Neural cell (in vitro differentiated cells): ENCODE measurements at regions not wholly inside any gene's neighbourhood (a gene's known extent, or its start where the extent isn't known, plus 50 kb on each side); places are given as distances from the start of the nearest gene placed in this dataset.

Experiments
- H2AFZ ChIP-seq: fragments of 200-600, 300-800 bp; sonication (generic), shearing (Covaris generic); 2 replicates; pipeline ENCODE4 v1.6.0; 2014; ENCODE audit warnings: low read depth, mild to moderate bottlenecking, antibody characterized with exemption, low read length, moderate library complexity
- H3F3A ChIP-seq: fragments of 200-600 bp; shearing (Covaris generic); 2 replicates; pipeline ENCODE4 v1.6.1; 2016; ENCODE audit warnings: mild to moderate bottlenecking, moderate library complexity, mixed read lengths, antibody characterized with exemption, low read length; ENCODE audit not compliant: insufficient read depth, poor library complexity, severe bottlenecking
- H3K27ac ChIP-seq: fragments of 200-600, 300-800 bp; sonication (generic), shearing (Covaris generic); 2 replicates; pipeline ENCODE4 v1.5.1; 2014; ENCODE audit warnings: mild to moderate bottlenecking, low read length, moderate library complexity
- H3K27me3 ChIP-seq: fragments of 300-800, 200-600 bp; sonication (generic), shearing (Covaris generic); 2 replicates; pipeline ENCODE4 v1.6.0; 2014; ENCODE audit warnings: mild to moderate bottlenecking, low read depth, low read length, moderate library complexity; ENCODE audit not compliant: insufficient read depth
- H3K36me3 ChIP-seq: fragments of 300-800, 200-600 bp; sonication (generic), shearing (Covaris generic); 2 replicates; pipeline ENCODE4 v1.5.1; 2014; ENCODE audit warnings: mild to moderate bottlenecking, antibody characterized with exemption, low read length, moderate library complexity; ENCODE audit not compliant: insufficient read depth
- H3K4me2 ChIP-seq: fragments of 300-800, 200-600 bp; sonication (generic), shearing (Covaris generic); 2 replicates; pipeline ENCODE4 v1.6.0; 2014; ENCODE audit warnings: mild to moderate bottlenecking, low read length
- H3K4me3 ChIP-seq: fragments of 300-800, 200-600 bp; sonication (generic), shearing (Covaris generic); 2 replicates; pipeline ENCODE4 v1.5.1; 2014; ENCODE audit warnings: mild to moderate bottlenecking, low read length, moderate library complexity
- H3K79me2 ChIP-seq: fragments of 200-600 bp; shearing (Covaris generic); replicated peaks from 2 replicates; pipeline ENCODE4 v1.6.0; 2014; ENCODE audit warnings: mild to moderate bottlenecking, low read length, moderate library complexity; ENCODE audit not compliant: insufficient read depth
- H3K9ac ChIP-seq: fragments of 300-800, 200-600 bp; sonication (generic), shearing (Covaris generic); 2 replicates; pipeline ENCODE4 v1.6.1; 2016; ENCODE audit warnings: mild to moderate bottlenecking, low read length, mixed read lengths
- H3K9me2 ChIP-seq: fragments of 200-600 bp; shearing (Covaris generic); 2 replicates; pipeline ENCODE4 v1.6.1; 2016; ENCODE audit warnings: mild to moderate bottlenecking, low read length, mixed read lengths; ENCODE audit not compliant: insufficient read depth
- H3K9me3 ChIP-seq: fragments of 200-600, 300-800 bp; sonication (generic), shearing (Covaris generic); 2 replicates; pipeline ENCODE4 v1.6.1; 2016; ENCODE audit warnings: mild to moderate bottlenecking, mixed run types, low read length, moderate library complexity, mixed read lengths
- H4K20me1 ChIP-seq: fragments of 200-600 bp; shearing (Covaris generic); 2 replicates; pipeline ENCODE4 v1.6.1; 2016; ENCODE audit warnings: mild to moderate bottlenecking, mixed run types; ENCODE audit not compliant: insufficient read depth
- CTCF ChIP-seq: fragments of 450-650 bp; IDR thresholded peaks from 2 replicates; pipeline ENCODE4 v1.5.1; 2014; ENCODE audit warnings: antibody characterized with exemption, mild to moderate bottlenecking, moderate library complexity; ENCODE audit not compliant: poor library complexity, severe bottlenecking
- EP300 ChIP-seq: fragments of 450-650 bp; conservative IDR thresholded peaks from 2 replicates; pipeline ENCODE4 v1.6.1; 2014; ENCODE audit warnings: antibody characterized with exemption, mild to moderate bottlenecking, moderate library complexity; ENCODE audit not compliant: poor library complexity, severe bottlenecking
- EZH2 ChIP-seq: fragments of 200-600, 300-800 bp; shearing (Covaris generic), sonication (generic); IDR thresholded peaks from 2 replicates; pipeline ENCODE4 v1.6.1; 2014; ENCODE audit warnings: antibody characterized with exemption, low read length, borderline replicate concordance, mild to moderate bottlenecking; ENCODE audit not compliant: insufficient read depth, poor library complexity, severe bottlenecking
- MXI1 ChIP-seq: fragments of 450-650 bp; conservative IDR thresholded peaks from 2 replicates; pipeline ENCODE4 v1.6.1; 2014; ENCODE audit warnings: antibody characterized with exemption, mild to moderate bottlenecking; ENCODE audit not compliant: poor library complexity, severe bottlenecking
- POLR2AphosphoS5 ChIP-seq: IDR thresholded peaks from 2 replicates; pipeline ENCODE4 v1.6.1; 2012
- RAD21 ChIP-seq: fragments of 450-650 bp; conservative IDR thresholded peaks from 2 replicates; pipeline ENCODE4 v1.6.1; 2014; ENCODE audit warnings: antibody characterized with exemption, mild to moderate bottlenecking, moderate library complexity
- SMC3 ChIP-seq: fragments of 450-650 bp; conservative IDR thresholded peaks from 2 replicates; pipeline ENCODE4 v1.6.1; 2014; ENCODE audit warnings: antibody characterized with exemption, mild to moderate bottlenecking, moderate library complexity; ENCODE audit not compliant: poor library complexity
- TAF1 ChIP-seq: IDR thresholded peaks from 2 replicates; pipeline ENCODE4 v1.6.1; 2012; ENCODE audit warnings: low read depth
- TF ChIP-seq, protein P1 (sequence below): IDR thresholded peaks from 2 replicates; pipeline ENCODE4 v1.6.1; 2012; ENCODE audit warnings: borderline replicate concordance

DNA sequence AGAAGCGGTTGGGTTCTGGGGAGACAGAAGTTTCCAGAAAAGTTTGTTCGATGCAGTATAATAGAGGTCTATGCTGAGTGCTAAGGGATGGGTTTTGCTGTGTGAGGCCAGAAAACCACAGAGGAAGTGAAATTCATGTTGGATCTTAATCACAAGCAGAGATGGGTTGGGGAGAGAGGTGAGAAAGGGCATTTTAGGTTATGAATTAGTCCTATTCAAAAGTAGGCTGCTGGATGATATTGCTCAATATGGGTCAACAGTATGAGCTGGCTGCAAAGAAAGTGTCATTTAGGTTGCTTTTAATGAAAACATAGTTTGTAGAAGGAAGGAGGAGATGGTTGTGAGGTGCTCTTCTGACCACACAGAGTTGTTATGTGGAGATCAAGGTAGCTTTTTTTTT is 118.8 kb upstream of the LHCGR start:
- Histone ChIP-seq H2AFZ (no peak overlapping the region), H3K27ac (no peak overlapping the region), H3K9ac (no peak overlapping the region), H3K9me3 (no peaks in the 10 kb centered on the region), H4K20me1 (no peaks in the 10 kb centered on the region), H3K4me3 (no peak overlapping the region), H3K36me3 (no peaks in the 10 kb centered on the region), H3K27me3 (no peaks in the 10 kb centered on the region), H3K4me2 (no peak overlapping the region), H3K9me2 (no peaks in the 10 kb centered on the region), H3K79me2 (no peaks in the 10 kb centered on the region), H3F3A (no peaks in the 10 kb centered on the region)
- TF ChIP-seq POLR2AphosphoS5 = no peak
- no peak for TF ChIP-seq CTCF
- no peak for TF ChIP-seq RAD21
- no peak for TF ChIP-seq SMC3
- no peak for TF ChIP-seq MXI1
- no peak for TF ChIP-seq EP300
- TF ChIP-seq, protein P1, sequence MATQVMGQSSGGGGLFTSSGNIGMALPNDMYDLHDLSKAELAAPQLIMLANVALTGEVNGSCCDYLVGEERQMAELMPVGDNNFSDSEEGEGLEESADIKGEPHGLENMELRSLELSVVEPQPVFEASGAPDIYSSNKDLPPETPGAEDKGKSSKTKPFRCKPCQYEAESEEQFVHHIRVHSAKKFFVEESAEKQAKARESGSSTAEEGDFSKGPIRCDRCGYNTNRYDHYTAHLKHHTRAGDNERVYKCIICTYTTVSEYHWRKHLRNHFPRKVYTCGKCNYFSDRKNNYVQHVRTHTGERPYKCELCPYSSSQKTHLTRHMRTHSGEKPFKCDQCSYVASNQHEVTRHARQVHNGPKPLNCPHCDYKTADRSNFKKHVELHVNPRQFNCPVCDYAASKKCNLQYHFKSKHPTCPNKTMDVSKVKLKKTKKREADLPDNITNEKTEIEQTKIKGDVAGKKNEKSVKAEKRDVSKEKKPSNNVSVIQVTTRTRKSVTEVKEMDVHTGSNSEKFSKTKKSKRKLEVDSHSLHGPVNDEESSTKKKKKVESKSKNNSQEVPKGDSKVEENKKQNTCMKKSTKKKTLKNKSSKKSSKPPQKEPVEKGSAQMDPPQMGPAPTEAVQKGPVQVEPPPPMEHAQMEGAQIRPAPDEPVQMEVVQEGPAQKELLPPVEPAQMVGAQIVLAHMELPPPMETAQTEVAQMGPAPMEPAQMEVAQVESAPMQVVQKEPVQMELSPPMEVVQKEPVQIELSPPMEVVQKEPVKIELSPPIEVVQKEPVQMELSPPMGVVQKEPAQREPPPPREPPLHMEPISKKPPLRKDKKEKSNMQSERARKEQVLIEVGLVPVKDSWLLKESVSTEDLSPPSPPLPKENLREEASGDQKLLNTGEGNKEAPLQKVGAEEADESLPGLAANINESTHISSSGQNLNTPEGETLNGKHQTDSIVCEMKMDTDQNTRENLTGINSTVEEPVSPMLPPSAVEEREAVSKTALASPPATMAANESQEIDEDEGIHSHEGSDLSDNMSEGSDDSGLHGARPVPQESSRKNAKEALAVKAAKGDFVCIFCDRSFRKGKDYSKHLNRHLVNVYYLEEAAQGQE = no peak
- TF ChIP-seq TAF1 = no peak
- TF ChIP-seq EZH2 = no peak

DNA sequence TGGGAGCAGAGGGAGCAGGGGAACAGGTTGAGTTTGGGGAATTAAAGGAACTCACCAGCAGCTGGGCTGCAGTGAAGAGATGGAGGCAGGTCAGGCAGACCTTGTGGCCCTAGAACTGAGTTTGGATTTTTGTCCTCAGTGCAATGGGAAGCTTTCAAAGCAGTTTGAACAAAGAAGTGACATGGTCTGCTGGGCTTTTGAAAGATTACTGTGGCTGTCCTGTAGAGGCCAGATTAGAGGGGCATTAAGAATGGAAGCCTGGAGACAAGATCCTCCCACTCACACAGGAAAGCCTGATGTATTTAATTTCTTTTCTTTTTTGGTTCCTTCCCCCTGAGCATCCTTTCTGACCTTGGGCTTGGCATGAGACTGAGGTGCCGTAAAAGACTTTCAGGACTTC is 118.1 kb upstream of the LHCGR start:
- no peaks in the 10 kb centered on the region for H3K27me3 ChIP-seq
- no peak overlapping the region for H2AFZ ChIP-seq
- no peak overlapping the region for H3K9ac ChIP-seq
- no peak overlapping the region for H3K4me2 ChIP-seq
- TF ChIP-seq POLR2AphosphoS5 = no peak
- TF ChIP-seq, protein P1 = no peak
- TF ChIP-seq TAF1 = no peak
- TF ChIP-seq MXI1 = no peak
- TF ChIP-seq SMC3 = no peak
- TF ChIP-seq EP300 = no peak
- TF ChIP-seq EZH2 = no peak
- TF ChIP-seq CTCF = no peak
- no peak for TF ChIP-seq RAD21
- H3K27ac ChIP-seq = no peak overlapping the region
- H3K9me2 ChIP-seq = no peaks in the 10 kb centered on the region
- H3K79me2 ChIP-seq = no peaks in the 10 kb centered on the region
- no peak overlapping the region for H3K4me3 ChIP-seq
- no peaks in the 10 kb centered on the region for H3K9me3 ChIP-seq
- no peaks in the 10 kb centered on the region for H3K36me3 ChIP-seq
- H4K20me1 ChIP-seq = no peaks in the 10 kb centered on the region
- H3F3A ChIP-seq = no peaks in the 10 kb centered on the region
